Ishikawa (cell line): ENCODE measurements at regions not wholly inside any gene's neighbourhood (a gene's known extent, or its start where the extent isn't known, plus 50 kb on each side); places are given as distances from the start of the nearest gene placed in this dataset.

Experiments used
- CEBPB ChIP-seq: IDR thresholded peaks from 2 replicates; pipeline ENCODE4 v1.6.1; 2012
- CREB1 ChIP-seq: IDR thresholded peaks from 2 replicates; pipeline ENCODE4 v1.6.1; 2012; ENCODE audit warnings: low read depth
- EGR1 ChIP-seq: IDR thresholded peaks from 2 replicates; pipeline ENCODE4 v1.6.1; 2012
- EP300 ChIP-seq: IDR thresholded peaks from 2 replicates; pipeline ENCODE4 v1.6.1; 2012; ENCODE audit warnings: borderline replicate concordance
- FOXM1 ChIP-seq: IDR thresholded peaks from 2 replicates; pipeline ENCODE4 v1.6.1; 2012; ENCODE audit warnings: low read depth, borderline replicate concordance
- MAX ChIP-seq: IDR thresholded peaks from 2 replicates; pipeline ENCODE4 v1.6.1; 2012
- RAD21 ChIP-seq: IDR thresholded peaks from 2 replicates; pipeline ENCODE4 v1.6.1; 2012; ENCODE audit warnings: low read depth
- REST ChIP-seq: IDR thresholded peaks from 2 replicates; pipeline ENCODE4 v1.6.1; 2012; ENCODE audit warnings: low read depth, mild to moderate bottlenecking
- TAF1 ChIP-seq: IDR thresholded peaks from 2 replicates; pipeline ENCODE4 v1.6.1; 2012; ENCODE audit warnings: low read depth, mild to moderate bottlenecking
- TCF12 ChIP-seq: IDR thresholded peaks from 2 replicates; pipeline ENCODE4 v1.6.1; 2012; ENCODE audit warnings: low read depth
- TEAD4 ChIP-seq: IDR thresholded peaks from 2 replicates; pipeline ENCODE4 v1.6.1; 2012
- USF1 ChIP-seq: IDR thresholded peaks from 2 replicates; pipeline ENCODE4 v1.6.1; 2012
- YY1 ChIP-seq: IDR thresholded peaks from 2 replicates; pipeline ENCODE4 v1.6.1; 2012; ENCODE audit warnings: low read depth

- TF ChIP-seq CREB1 (no peak), USF1 (no peak), TEAD4 (no peak), CEBPB (no peak), YY1 (no peak), TCF12 (no peak), MAX (no peak), EGR1 (no peak), REST (no peak), EP300 (no peak), RAD21 (no peak), TAF1 (no peak), FOXM1 (no peak)
Measured at GRCh38 chr5:174284873-174285272, 239.4 kb downstream of the NSG2 start.
